Central memory CD4-positive, alpha-beta T cell (primary cell): ENCODE measurements at regions not wholly inside any gene's neighbourhood (a gene's known extent, or its start where the extent isn't known, plus 50 kb on each side); places are given as distances from the start of the nearest gene placed in this dataset.

ENCODE experiments used
- DNase-seq: peaks from one replicate; pipeline ENCODE4 v3.0.0; 2022

GRCh38 chr11:86193297-86194095 lies 51.1 kb upstream of the EED start:
- peak; percentile 63 for DNase-seq

- DNase-seq = no peak
These were observed 51.9 kb upstream of the EED start for GRCh38 chr11:86192519-86193257.

- DNase-seq = no peak
These were observed 52.7 kb upstream of the EED start for GRCh38 chr11:86191874-86192273.

GRCh38 chr11:86187027-86187426 lies 57.5 kb upstream of the EED start:
- no peak for DNase-seq

- no peak for DNase-seq
These were observed 58.2 kb upstream of the EED start for GRCh38 chr11:86186386-86186785.

GRCh38 chr11:86185381-86185750 lies 59.2 kb upstream of the EED start:
- DNase-seq = no peak

- no peak for DNase-seq
These were observed 59.7 kb upstream of the EED start for GRCh38 chr11:86184728-86185380.

- no peak for DNase-seq
These were observed 60.9 kb upstream of the EED start for GRCh38 chr11:86183694-86184093.

GRCh38 chr11:86182976-86183584 lies 61.5 kb upstream of the EED start:
- peak; percentile 11 for DNase-seq

- no peak for DNase-seq
These were observed 63.2 kb upstream of the EED start for GRCh38 chr11:86181379-86181778.

- no peak for DNase-seq
These were observed 63.7 kb upstream of the EED start for GRCh38 chr11:86180851-86181250.

- DNase-seq = no peak
These were observed 64.1 kb upstream of the EED start for GRCh38 chr11:86180423-86180822.

GRCh38 chr11:86179646-86180064 lies 64.9 kb upstream of the EED start:
- no peak for DNase-seq

GRCh38 chr11:86177302-86177701 lies 67.3 kb upstream of the EED start:
- no peak for DNase-seq

GRCh38 chr11:86176165-86176884 lies 68.2 kb upstream of the EED start:
- DNase-seq = no peak

GRCh38 chr11:86175626-86176025 lies 68.9 kb upstream of the EED start:
- no peak for DNase-seq

GRCh38 chr11:86175191-86175590 lies 69.4 kb upstream of the EED start:
- no peak for DNase-seq

- no peak for DNase-seq
These were observed 70.2 kb upstream of the EED start for GRCh38 chr11:86174101-86175046.

GRCh38 chr11:86172894-86173293 lies 71.7 kb upstream of the EED start:
- DNase-seq = no peak

GRCh38 chr11:86171627-86172026 lies 72.9 kb upstream of the EED start:
- DNase-seq = no peak

GRCh38 chr11:86167499-86168164 lies 76.9 kb upstream of the EED start:
- no peak for DNase-seq
